Panc1 (cell line): ENCODE measurements at regions not wholly inside any gene's neighbourhood (a gene's known extent, or its start where the extent isn't known, plus 50 kb on each side); places are given as distances from the start of the nearest gene placed in this dataset.

Experiments used
- CTCF ChIP-seq: fragments of 450-650 bp; IDR thresholded peaks from 2 replicates; pipeline ENCODE4 v1.5.1; 2017; ENCODE audit warnings: mild to moderate bottlenecking
- POLR2AphosphoS5 ChIP-seq: IDR thresholded peaks from 2 replicates; pipeline ENCODE4 v1.6.1; 2012; ENCODE audit warnings: mild to moderate bottlenecking, low read depth, low read length, moderate library complexity
- REST ChIP-seq, 2 experiments: IDR thresholded peaks; 2 replicates each; pipeline ENCODE4 v1.6.1; 2011 to 2012; ENCODE audit warnings: low read depth in 2 of 2, control low read depth in 1 of 2, low read length in 1 of 2, mild to moderate bottlenecking in 1 of 2, moderate library complexity in 1 of 2; ENCODE audit not compliant: insufficient read depth in 1 of 2
- SIN3A ChIP-seq: IDR thresholded peaks from 2 replicates; pipeline ENCODE4 v1.6.1; 2012; ENCODE audit warnings: low read depth, mild to moderate bottlenecking, low read length, moderate library complexity, borderline replicate concordance; ENCODE audit not compliant: insufficient read depth

- TF ChIP-seq CTCF (no peak), SIN3A (no peak), POLR2AphosphoS5 (no peak), REST (IDR thresholded peaks at IDR 0.05; ENCODE audit: insufficient read depth in 1 of 2, low read depth in 2 of 2, low read length in 1 of 2) (no peak)
These were observed 532.2 kb downstream of the CHSY3 start for GRCh38 chr5:130436430-130436829.
